Stimulated activated CD4-positive, alpha-beta T cell treated with anti-CD3 and anti-CD28 coated beads, TNF-alpha, amount 100 ng/mL, for 48 hours (primary cell): ENCODE measurements at regions not wholly inside any gene's neighbourhood (a gene's known extent, or its start where the extent isn't known, plus 50 kb on each side); places are given as distances from the start of the nearest gene placed in this dataset.
"Not testable (repeated sequence)": the region's sequence is repeated elsewhere in the genome, so short reads cannot be mapped to it uniquely, and the experiment has no call there.

Experiments used
- DNase-seq, 3 donors: peaks; one replicate each; pipeline ENCODE4 v3.0.0-alpha.2; 2020; ENCODE audit warnings: low read depth in 3 of 3

DNA sequence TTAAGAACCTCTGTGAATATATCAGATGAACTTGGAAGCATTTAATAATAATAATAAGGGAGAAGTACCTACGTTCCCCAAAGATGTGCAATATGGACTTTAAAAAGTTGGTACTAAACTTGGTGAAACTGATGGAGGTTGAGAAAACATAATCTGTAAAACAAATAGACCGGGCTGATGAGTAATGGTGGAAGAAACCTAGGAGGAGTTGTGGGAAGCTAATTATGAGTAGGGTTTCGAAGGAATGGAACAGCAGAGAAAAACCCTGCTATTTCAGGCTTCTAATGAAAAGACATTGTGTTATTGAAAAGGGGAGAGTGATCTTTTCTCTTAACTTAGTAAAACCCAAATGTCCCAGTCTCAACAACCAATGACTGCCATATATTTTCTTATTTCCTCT lies 229.3 kb downstream of the PCSK1 start:
- DNase-seq = no peak

DNA sequence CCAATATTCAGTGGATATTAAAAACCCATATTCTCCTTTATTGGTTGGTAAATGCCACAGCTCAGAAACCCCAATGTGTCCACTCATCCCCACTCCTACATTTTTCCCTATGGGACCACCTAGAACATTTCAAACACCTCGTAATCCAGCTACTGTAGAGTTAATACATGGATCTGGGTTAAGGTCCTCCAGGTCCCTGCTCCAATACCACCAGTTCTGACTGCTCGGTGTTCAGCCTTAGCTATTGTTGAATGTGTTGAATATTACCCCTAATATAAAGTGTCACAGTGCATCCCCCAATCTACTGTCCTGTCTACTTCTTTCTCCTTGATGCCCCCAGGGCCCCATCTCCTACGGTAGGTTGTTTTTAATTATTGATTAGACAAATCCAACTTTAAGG lies 231.5 kb downstream of the PCSK1 start:
- no peak for DNase-seq

DNA sequence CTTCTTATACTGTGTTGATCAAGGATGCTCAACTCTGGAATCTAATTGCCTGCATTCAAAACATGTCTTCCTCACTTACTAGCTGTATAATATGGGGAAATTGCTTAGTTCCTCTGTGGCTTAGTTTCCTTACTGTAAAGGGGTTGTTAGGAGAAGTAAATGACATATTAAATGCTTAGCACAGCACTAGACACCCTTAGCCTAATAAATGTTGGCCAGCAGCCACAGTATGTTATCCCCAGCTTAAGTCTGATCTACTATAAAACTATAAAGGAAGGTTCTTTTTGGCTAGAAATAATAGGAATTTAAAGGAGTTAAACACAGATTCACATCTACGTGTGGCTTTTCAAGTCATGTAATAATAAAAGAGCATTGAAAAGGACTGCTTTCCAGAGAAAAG lies 232.4 kb downstream of the PCSK1 start:
- DNase-seq = no peak

DNA sequence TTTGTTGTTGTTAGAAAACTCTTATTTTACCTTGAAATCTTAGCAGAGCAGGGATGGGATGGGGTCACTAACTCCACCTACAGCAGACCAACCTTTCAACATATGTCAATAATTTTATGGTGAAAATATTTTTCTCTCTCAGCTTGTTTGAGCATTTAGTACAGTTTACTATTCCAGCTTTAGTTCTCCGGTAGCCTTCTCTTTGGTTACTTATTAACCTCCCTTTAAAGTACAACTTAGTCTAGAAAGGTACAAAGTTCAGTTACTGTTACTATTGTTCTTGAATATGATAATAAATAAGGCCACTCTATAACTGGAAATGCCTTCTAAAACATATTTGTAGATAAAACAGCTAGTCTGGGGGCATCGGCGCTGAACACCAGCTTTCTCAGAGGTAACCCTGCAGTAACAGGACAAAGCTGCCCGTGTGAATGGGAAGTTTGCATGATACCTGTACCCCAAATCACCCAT lies 233.3 kb downstream of the PCSK1 start:
- DNase-seq = no peak

DNA sequence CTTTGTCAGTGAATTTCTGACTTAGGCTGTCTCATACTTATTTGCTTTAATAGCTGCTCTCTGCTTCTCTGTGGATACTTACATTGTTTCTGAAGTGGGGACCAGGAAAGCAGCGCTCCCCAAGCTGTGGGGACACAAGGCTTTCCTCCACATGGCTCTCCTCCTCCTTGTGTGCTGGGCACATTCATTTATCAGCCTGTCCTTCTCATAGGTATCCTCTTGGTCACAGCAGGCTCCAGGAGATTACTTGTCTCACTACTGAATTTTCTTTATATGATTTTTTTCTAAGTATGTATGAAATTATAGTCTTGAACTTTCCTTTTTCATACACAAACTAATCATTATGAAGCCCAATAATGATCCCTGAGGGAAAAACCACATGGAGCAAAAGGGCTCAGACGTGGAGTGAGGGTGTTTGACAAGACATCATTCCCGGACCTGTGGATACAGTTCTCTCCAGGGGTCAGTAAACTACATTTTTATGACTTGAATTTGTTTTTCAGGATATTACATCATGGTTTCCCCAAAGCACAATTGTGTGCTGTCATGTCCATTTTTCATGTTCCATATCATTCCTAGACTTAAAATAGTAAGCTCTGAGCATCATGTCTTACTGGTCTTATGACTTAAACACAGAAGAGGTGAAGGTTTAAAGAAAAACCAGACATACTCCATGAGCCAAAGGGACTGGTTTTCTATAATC lies 234.5 kb downstream of the PCSK1 start:
- DNase-seq = no peak

DNA sequence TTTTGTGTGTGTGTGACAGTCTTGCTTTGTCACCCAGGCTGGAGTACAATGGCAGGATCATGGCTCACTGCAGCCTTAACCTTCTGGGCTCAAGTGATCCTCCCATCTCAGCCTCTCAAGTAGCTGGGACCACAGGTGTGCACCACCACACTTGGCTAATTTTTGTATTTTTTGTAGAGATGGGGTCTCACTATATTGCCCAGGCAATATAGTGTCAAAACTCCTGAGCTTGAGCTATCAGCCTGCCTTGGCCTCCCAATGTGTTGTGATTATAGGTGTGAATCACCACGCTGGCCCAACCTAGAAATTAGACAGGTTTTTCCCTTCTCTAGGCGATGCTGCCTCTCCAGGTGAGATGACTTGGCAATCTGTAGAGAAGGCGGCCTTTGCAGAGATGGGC lies 235.3 kb downstream of the PCSK1 start:
- DNase-seq = not testable (repeated sequence)

DNA sequence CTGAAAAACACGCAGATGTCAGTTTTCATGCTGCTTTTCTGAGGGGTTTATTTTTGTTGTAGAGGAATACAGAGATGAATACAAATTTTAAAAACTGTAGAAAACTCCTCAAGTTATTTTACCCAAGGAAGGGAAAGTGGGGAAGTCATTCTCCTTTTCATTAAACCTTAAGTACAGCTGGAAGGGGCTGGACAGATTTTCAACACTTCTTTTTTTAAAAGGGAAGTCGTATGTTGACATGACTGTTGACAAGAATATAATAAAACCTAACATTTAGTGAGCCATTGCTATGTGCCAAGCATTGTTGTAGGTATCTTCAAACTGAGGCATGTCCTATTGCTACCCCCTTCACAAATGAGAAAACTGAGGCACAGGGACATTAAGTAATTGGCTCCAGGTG lies 235.7 kb upstream of the ELL2 start:
- no peak for DNase-seq

DNA sequence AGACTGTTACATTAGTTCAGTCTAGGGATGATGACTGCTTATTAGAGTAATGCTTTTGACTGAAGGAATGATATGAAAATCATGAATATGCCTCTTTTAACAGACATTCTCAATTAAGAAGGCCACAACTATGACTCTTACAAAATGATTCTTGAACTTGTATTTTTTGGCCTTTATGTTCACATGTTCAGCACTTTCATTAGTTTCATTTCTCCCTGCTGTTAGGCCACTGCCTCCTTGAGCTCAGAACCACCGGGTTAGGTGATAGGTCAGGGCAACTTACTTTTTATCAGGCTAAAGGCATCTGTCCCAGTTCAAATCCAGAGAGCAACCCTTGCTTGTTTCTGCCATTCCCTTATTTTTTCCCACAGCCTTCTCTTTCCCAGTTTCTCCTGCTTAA lies 235.2 kb upstream of the ELL2 start:
- no peak for DNase-seq

DNA sequence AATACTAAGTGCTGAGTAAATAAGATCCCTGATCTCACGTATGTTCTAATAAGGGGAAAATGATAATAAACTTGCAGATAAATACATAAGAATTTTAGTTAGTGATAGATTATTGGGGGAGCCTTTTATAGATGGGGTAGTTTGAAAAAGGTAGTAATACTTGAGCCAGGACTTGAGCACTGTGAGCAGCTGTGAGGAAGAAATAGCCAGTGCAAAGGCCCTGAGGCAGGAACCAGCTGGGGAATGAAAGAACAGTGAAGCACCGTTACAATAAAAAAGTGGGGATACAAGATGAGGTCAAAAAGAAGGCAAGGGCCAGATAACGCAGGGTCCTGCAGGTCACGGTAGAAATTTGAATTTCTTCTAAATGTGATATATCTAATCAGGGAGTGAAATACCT lies 234.8 kb upstream of the ELL2 start:
- DNase-seq = no peak

DNA sequence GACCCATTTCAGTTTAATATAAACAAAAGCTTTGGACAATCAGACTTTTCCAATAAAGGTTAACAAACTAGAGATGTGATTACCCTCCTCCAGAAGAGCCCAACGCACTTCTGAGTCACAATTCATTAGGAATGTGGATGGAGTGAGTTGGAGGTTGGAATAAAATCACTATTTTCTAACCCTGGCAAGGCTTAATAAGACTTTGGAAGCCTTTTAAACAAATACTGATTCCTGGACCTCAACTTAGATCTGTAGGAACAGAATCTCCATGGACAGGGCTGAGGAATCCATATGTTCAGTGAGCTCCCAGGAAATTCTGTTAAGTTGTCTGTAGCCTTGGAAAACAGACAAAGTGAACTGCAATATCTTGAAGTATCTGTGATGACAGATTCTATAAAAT lies 233.5 kb upstream of the ELL2 start:
- DNase-seq = no peak

DNA sequence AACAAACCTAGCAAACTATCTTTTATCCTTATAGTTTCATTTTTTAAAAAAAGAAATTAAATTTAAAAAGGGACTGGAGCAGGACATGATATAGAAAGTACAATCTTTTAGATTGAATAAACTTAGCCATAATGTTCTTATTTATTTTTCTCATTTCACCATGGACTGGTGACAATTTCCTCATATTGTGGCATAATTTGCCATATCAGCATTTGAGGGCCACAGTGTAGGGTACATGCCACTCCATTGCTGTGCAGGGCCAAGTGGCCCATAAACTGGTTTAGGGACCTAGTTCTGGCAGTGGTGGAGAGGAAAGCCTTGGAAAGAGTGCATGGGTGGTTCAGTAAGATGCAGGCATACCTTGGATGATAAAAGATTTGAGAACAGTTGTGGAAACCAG lies 232.9 kb upstream of the ELL2 start:
- DNase-seq = no peak

DNA sequence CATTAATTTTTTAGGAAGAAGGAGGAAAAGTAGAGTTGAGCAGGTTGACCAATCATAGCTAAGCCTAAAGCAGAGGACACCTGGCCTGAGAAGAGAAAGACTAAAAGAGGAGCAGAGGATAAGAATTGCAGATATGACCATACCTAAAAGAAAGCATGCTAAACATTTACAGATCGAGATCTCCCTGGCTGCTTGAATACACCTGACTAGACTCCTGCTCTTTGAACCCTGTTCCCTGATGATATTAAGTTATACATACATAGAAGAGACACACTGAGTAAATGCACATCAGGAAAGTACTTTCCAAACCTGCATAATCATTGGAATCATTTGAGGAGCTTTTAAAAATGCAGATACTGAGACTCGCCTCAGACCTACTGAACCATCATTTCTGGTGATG lies 232.3 kb upstream of the ELL2 start:
- no peak for DNase-seq

DNA sequence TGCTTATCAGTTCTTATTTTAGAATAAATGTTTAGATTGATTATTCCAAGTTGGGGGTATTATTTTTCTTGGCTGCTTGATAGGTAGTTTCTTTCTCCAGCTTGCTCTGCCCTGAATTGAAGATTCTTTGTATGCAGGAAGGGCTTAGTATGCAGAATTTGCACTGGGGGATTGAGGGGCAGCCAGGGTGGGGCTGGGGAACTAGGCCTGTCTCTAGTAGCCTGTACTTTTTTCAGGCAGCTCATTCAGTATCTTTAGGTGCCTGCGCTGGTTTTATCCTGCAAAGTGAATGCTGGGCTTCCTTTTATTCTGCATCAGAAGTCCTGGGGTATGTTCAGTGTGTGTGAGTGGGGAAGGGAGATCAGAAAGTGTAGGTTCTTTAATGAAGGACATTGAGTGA lies 228.3 kb upstream of the ELL2 start:
- no peak for DNase-seq

DNA sequence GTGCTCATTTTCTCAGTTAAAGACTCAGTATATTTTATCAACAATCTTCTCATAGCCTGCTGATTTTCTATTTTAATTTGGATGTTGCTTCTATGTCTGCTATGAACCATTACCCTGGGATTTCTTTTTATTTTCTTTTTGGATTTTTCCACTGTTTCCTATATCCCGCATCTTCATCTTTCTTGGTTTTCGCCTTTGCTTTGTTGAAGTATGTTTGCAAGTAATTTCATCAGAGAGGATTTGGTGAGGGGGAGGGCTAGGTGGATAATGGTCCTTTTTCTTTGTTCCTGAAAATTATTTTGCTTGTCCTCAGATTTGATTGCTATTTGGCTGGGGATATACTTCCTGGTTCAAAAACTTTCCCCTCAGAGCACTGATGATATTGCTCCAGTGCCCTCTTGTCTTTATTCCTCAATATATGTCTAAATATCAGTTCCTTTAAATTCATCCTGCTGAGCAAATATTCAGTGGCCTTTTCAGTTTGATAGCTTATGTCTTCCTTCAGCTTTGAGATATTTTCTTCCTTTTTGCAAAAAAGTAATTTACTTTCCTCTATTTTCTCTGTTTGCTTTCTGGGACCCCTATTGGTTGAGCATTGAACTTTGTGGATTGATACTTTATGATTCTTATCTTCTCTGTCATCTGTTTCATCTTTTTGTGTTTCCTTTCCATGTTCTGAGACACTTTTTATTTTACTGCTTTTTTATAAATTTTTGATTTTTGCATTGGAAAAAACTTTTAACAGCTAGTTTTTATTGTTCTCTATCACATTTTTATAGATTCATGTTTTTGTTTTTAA lies 227.6 kb upstream of the ELL2 start:
- no peak for DNase-seq

DNA sequence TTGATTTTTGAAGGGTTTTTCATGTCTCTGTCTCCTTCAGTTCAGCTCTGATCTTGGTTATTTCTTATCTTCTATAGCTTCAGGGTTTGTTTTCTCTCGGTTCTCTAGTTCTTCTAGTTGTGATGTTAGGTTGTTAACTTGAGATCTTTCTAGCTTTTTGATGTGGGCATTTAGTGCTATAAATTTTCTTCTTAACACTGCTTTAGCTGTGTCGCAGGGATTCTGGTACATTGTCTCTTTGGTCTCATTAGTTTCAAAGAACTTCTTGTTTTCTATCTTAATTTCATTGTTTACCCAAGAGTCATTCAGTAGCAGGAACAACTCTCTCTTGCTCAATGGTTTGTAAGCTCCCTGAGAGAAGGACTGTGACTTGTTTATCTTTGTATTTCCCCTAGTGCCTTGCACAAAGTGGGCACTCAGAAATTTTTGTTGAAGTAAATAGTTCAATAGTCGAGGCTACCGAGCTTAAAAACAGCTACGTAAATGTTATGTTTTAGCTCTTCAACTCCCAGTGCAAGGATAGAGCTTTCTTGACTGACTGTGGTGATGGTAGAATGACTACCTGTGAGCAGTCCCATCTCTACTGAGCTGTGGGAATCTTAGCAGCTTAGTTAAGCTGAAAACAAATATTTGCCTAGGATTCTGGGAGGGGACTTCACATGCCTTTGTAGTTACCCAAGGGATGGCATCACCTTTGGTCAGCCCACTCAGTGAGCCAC lies 225.8 kb upstream of the ELL2 start:
- DNase-seq = no peak

DNA sequence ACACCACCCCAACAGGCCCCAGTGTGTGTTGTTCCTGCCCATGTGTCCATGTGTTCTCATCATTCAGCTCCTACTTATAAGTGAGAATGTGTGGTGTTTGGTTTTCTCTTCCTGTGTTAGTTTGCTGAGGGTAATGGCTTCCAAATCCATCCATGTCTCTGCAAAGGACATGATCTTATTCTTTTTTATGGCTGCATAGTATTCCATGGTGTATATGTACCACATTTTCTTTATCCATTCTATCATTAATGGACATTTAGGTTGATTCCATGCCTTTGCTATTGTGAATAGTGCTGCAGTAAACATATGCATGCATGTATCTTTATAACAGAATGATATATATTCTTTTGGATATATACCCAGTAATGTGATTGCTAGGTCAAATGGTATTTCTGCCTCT lies 222.9 kb upstream of the ELL2 start:
- DNase-seq = not testable (repeated sequence)

DNA sequence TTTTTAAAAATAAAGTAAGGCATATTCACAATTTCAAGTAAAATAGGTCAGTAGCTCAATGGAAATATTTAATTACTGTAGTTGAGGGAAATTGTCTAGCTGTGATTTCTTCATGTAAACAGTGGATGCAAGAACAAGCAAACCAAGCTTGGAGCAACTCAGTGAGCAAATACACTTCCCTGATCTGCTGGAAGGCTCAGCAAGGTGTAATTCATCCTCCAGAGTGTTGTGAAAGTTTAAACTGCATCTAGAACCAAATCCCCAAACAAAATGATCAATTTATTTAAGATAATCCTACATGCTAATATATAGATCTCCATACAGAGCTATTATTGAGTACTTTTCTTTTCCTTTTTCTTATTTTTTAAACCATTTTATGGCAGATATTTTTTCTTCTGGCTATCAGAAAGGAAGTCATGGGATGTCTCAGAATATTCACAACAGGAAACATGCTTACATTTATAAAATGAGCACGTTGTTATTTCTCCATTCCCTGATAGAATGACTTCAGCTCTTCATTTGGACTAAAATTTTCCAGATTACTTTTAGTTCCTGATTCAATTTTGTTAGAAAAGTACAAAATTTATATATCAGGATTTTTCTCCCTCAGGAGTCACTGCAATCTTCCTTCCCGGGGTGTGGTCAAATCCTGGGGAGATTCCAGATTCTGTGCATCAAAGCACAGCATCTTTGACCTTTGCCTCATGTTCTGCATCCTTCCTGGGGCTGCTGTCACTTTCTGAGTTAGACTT lies 219.2 kb upstream of the ELL2 start:
- DNase-seq = no peak

DNA sequence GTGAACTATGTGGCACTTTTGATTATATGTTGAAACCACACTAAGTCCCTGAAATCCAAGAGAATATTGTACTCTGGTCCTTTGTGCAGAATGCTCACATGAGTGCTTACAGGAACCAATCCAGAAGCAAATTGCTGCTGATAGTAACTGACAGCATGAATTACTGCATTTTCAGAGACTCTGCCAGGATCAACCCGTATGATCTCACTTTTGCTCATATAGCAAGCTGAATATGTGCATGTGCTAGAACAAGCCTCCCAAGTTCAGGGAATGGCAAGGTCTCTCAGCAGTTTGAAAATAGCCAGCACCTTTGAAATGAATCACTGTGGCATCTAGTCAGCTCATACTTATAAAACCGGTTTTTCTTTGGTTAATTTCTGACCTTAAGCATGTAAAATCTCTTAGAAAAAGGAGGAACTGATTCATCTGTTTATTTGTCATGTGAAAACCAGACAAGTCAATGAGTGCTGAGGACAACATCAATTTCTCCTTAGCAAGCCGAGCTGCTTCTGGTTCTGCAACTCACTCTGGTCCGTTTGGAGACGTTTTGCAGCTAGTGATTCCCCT lies 215.7 kb upstream of the ELL2 start:
- no peak for DNase-seq

DNA sequence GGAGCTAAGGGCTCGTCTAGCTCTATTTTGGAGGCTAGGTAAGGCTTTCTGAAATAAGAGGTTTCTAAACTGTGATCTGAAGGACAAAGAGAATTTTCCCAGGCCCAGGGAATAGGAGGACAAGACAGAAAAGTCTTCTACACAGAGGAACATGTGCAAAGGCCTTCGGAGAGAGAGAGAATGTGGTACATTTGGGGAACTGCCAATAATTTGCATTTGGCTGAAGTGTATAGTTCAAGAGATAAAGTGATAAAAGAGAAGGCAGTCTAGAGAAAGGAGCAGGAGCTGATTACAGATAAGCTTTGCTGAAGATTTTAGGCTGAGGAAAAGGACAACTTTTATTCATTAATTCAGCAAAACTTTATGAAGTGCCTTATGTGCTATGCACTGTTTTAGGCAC lies 214.4 kb upstream of the ELL2 start:
- no peak for DNase-seq

DNA sequence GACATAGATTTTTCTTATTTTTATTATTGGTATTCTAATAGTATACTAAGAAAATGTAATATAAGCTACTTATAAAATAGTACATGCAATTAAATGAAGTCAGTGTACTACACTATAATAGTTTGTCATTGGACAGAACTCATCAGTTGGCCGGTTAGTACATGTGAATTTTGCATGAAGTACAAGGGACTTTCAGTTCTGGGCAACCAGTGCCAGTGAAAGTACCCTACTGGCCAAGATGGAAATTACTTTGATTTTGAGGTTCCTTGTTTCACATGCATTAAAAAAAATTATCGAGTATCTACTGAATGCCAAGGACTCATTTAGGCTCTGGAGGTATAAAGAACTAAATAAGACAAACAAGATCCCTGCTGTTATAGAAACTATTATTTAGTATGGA lies 213.4 kb upstream of the ELL2 start:
- no peak for DNase-seq

DNA sequence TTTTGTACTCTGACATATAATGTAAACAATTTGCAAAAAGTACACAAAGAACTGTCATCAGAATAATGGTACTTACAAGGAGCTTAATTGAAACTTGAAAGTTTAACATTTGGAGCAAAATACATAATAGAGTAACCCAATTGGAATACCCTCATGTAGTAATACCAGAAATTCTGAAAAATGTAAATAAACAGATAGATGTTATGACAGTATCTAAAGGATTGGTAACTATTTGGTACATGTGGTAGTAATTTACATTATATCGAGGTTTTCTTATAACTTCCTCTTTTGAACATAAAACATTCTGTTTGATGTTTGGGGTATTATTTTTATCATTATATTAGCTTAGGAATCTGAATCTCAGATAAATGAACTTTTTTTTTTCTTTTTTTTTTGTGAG lies 211.7 kb upstream of the ELL2 start:
- no peak for DNase-seq

DNA sequence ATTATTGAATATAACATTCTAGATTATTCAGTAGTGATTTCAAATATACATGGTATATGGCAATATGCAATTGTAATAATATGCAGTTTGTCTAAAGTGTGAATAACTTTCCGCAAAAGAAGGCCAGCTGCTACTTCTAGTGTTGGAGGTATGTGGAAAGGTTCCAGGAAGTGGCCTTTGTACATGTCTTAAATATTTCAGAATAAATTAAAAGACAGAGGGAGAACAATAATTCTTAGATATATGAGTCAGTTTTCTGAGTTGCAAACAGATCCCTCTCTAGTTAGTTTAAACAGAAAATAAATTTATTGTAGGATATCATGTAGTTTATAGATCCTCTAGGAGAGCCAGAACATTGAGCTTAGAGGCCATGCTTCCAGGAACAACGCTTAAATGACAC lies 210.8 kb upstream of the ELL2 start:
- no peak for DNase-seq
